ENCODE measurements at regions not wholly inside any gene's neighbourhood (a gene's known extent, or its start where the extent isn't known, plus 50 kb on each side); places are given as distances from the start of the nearest gene placed in this dataset.

DNA sequence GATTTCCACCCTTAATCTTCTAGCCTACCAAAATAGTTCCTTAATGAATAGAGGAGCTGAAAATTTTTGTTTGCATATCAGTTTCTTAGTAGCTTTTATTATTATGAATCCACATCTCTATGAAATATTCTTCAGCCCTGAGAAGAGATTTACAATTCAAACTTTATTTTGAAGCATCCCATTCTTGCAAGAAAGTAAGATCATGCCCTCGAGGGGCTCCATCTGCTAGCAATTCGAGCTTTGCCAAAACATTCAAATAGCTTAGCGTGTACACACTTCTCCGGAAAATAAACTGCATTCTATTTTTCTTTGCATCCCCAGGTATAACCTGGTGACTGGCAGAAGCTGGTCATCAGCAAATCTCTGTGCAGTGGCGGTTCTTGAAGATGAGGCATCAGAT lies 370.7 kb downstream of the MTRR start:
- intact Hi-C loops (cut with micrococcal nuclease; ENCODE audit: unreplicated experiment) (no loop called here), in situ Hi-C loops (cut with HindIII; ENCODE audit: extremely low pct_ligation_motif_present, low pct_unique_long_range_greater_than_20kb) (no loop called here)
- H3K9me3 ChIP-seq (ENCODE audit: low read length) = no peaks in the 10 kb centered on the region; the same call in 1 of the 2 replicates
- no peaks in the 10 kb centered on the region for H4K20me1 ChIP-seq (ENCODE audit: insufficient read depth, low read length)
- no TSS peak for BruUV-seq (replicated peaks)
- no peak overlapping the region for H2AFZ ChIP-seq (ENCODE audit: low read length)
- no peak overlapping the region for H3K4me2 ChIP-seq (ENCODE audit: low read depth, low read length)
- H3K27me3 ChIP-seq (ENCODE audit: control insufficient read depth in 1 of 2, insufficient read depth in 2 of 2, low read length in 2 of 2) = no peaks in the 10 kb centered on the region
- H3K4me3 ChIP-seq (replicated peaks in 1 of 3; ENCODE audit: insufficient read depth in 1 of 3, low read depth in 2 of 3, low read length in 3 of 3) = no peak overlapping the region
- H3K79me2 ChIP-seq (ENCODE audit: insufficient read depth, low read length) = no peaks in the 10 kb centered on the region
- CTCF ChIA-PET (ENCODE audit: low intra/inter-chr PET ratio, low total read pairs) = no interaction called here
- no peak for ATAC-seq
- no peak for DNase-seq (ENCODE audit: low spot score)
- 2% methylated on average over 5 of the region's 5 CpGs for WGBS (ENCODE audit: low lambda C conversion rate)
- no peaks in the 10 kb centered on the region for H3K36me3 ChIP-seq (replicated peaks in 1 of 2; ENCODE audit: control insufficient read depth in 1 of 2, insufficient read depth in 2 of 2, low read length in 2 of 2)
- no peak overlapping the region for H3K27ac ChIP-seq (ENCODE audit: extremely low read length, insufficient read depth, low read length)
- POLR2A ChIA-PET = no interaction called here
- no peak overlapping the region for H3K9ac ChIP-seq (ENCODE audit: insufficient read depth, low read depth, low read length)
- H3K4me1 ChIP-seq (ENCODE audit: insufficient read depth, low read length) = no peaks in the 10 kb centered on the region
- FAIRE-seq = no peak
- TF ChIP-seq, protein P1, sequence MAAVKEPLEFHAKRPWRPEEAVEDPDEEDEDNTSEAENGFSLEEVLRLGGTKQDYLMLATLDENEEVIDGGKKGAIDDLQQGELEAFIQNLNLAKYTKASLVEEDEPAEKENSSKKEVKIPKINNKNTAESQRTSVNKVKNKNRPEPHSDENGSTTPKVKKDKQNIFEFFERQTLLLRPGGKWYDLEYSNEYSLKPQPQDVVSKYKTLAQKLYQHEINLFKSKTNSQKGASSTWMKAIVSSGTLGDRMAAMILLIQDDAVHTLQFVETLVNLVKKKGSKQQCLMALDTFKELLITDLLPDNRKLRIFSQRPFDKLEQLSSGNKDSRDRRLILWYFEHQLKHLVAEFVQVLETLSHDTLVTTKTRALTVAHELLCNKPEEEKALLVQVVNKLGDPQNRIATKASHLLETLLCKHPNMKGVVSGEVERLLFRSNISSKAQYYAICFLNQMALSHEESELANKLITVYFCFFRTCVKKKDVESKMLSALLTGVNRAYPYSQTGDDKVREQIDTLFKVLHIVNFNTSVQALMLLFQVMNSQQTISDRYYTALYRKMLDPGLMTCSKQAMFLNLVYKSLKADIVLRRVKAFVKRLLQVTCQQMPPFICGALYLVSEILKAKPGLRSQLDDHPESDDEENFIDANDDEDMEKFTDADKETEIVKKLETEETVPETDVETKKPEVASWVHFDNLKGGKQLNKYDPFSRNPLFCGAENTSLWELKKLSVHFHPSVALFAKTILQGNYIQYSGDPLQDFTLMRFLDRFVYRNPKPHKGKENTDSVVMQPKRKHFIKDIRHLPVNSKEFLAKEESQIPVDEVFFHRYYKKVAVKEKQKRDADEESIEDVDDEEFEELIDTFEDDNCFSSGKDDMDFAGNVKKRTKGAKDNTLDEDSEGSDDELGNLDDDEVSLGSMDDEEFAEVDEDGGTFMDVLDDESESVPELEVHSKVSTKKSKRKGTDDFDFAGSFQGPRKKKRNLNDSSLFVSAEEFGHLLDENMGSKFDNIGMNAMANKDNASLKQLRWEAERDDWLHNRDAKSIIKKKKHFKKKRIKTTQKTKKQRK (IDR thresholded peaks at IDR 0.05; ENCODE audit: low read length) = no peak
- TF ChIP-seq NFE2 (CRISPR knock-in tag; IDR thresholded peaks at IDR 0.05) (no peak), PTBP1 (IDR thresholded peaks at IDR 0.05; ENCODE audit: low read depth, low read length, poor library complexity, severe bottlenecking) (no peak), ZNF772 (CRISPR knock-in tag; IDR thresholded peaks at IDR 0.05) (no peak), ZNF556 (CRISPR knock-in tag; IDR thresholded peaks at IDR 0.05; ENCODE audit: borderline replicate concordance) (no peak), CREM (IDR thresholded peaks at IDR 0.05) (no peak), CREM (CRISPR knock-in tag; IDR thresholded peaks at IDR 0.05) (no peak), FOXK2 (IDR thresholded peaks at IDR 0.05) (no peak), ZNF672 (CRISPR knock-in tag; IDR thresholded peaks at IDR 0.05) (no peak), AHR (CRISPR knock-in tag; IDR thresholded peaks at IDR 0.05) (no peak)
- TF ChIP-seq, protein P2, sequence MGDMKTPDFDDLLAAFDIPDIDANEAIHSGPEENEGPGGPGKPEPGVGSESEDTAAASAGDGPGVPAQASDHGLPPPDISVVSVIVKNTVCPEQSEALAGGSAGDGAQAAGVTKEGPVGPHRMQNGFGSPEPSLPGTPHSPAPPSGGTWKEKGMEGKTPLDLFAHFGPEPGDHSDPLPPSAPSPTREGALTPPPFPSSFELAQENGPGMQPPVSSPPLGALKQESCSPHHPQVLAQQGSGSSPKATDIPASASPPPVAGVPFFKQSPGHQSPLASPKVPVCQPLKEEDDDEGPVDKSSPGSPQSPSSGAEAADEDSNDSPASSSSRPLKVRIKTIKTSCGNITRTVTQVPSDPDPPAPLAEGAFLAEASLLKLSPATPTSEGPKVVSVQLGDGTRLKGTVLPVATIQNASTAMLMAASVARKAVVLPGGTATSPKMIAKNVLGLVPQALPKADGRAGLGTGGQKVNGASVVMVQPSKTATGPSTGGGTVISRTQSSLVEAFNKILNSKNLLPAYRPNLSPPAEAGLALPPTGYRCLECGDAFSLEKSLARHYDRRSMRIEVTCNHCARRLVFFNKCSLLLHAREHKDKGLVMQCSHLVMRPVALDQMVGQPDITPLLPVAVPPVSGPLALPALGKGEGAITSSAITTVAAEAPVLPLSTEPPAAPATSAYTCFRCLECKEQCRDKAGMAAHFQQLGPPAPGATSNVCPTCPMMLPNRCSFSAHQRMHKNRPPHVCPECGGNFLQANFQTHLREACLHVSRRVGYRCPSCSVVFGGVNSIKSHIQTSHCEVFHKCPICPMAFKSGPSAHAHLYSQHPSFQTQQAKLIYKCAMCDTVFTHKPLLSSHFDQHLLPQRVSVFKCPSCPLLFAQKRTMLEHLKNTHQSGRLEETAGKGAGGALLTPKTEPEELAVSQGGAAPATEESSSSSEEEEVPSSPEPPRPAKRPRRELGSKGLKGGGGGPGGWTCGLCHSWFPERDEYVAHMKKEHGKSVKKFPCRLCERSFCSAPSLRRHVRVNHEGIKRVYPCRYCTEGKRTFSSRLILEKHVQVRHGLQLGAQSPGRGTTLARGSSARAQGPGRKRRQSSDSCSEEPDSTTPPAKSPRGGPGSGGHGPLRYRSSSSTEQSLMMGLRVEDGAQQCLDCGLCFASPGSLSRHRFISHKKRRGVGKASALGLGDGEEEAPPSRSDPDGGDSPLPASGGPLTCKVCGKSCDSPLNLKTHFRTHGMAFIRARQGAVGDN (CRISPR knock-in tag; IDR thresholded peaks at IDR 0.05) = no peak
- TF ChIP-seq, protein P3, sequence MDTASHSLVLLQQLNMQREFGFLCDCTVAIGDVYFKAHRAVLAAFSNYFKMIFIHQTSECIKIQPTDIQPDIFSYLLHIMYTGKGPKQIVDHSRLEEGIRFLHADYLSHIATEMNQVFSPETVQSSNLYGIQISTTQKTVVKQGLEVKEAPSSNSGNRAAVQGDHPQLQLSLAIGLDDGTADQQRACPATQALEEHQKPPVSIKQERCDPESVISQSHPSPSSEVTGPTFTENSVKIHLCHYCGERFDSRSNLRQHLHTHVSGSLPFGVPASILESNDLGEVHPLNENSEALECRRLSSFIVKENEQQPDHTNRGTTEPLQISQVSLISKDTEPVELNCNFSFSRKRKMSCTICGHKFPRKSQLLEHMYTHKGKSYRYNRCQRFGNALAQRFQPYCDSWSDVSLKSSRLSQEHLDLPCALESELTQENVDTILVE (CRISPR knock-in tag; IDR thresholded peaks at IDR 0.05) = no peak
- TF ChIP-seq, protein P4, sequence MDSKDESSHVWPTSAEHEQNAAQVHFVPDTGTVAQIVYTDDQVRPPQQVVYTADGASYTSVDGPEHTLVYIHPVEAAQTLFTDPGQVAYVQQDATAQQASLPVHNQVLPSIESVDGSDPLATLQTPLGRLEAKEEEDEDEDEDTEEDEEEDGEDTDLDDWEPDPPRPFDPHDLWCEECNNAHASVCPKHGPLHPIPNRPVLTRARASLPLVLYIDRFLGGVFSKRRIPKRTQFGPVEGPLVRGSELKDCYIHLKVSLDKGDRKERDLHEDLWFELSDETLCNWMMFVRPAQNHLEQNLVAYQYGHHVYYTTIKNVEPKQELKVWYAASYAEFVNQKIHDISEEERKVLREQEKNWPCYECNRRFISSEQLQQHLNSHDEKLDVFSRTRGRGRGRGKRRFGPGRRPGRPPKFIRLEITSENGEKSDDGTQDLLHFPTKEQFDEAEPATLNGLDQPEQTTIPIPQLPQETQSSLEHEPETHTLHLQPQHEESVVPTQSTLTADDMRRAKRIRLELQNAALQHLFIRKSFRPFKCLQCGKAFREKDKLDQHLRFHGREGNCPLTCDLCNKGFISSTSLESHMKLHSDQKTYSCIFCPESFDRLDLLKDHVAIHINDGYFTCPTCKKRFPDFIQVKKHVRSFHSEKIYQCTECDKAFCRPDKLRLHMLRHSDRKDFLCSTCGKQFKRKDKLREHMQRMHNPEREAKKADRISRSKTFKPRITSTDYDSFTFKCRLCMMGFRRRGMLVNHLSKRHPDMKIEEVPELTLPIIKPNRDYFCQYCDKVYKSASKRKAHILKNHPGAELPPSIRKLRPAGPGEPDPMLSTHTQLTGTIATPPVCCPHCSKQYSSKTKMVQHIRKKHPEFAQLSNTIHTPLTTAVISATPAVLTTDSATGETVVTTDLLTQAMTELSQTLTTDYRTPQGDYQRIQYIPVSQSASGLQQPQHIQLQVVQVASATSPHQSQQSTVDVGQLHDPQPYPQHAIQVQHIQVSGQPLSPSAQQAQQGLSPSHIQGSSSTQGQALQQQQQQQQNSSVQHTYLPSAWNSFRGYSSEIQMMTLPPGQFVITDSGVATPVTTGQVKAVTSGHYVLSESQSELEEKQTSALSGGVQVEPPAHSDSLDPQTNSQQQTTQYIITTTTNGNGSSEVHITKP (CRISPR knock-in tag; IDR thresholded peaks at IDR 0.05; ENCODE audit: low read depth) = no peak
- TF ChIP-seq, protein P5, sequence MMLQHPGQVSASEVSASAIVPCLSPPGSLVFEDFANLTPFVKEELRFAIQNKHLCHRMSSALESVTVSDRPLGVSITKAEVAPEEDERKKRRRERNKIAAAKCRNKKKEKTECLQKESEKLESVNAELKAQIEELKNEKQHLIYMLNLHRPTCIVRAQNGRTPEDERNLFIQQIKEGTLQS (CRISPR knock-in tag; IDR thresholded peaks at IDR 0.05) = no peak
